ENCODE measurements at regions not wholly inside any gene's neighbourhood (a gene's known extent, or its start where the extent isn't known, plus 50 kb on each side); places are given as distances from the start of the nearest gene placed in this dataset.

- Histone ChIP-seq H3K27me3 (ENCODE audit: control insufficient read depth in 2 of 2, insufficient read depth in 2 of 2, low read length in 2 of 2) (peaks cover 1 to 15% of the 10 kb centered on the region in 2 experiments), H4K20me1 (replicated peaks; ENCODE audit: control insufficient read depth, extremely low read depth, insufficient read depth, low read length) (no peaks in the 10 kb centered on the region), H3K4me1 (ENCODE audit: control insufficient read depth, extremely low read depth, insufficient read depth, low read length) (no peaks in the 10 kb centered on the region), H3K9me3 (replicated peaks; ENCODE audit: control insufficient read depth, insufficient read depth, low read length) (no peaks in the 10 kb centered on the region), H3K9ac (replicated peaks; ENCODE audit: extremely low read depth, insufficient read depth, low read length) (no peak overlapping the region), H3K36me3 (ENCODE audit: control insufficient read depth in 2 of 2, extremely low read depth in 1 of 2, insufficient read depth in 2 of 2, low read length in 2 of 2) (no peaks in the 10 kb centered on the region), H3K27ac (ENCODE audit: insufficient read depth, low read depth, low read length) (no peak overlapping the region), H3K4me3 (replicated peaks in 1 of 3; ENCODE audit: insufficient read depth in 1 of 3, low read depth in 1 of 3, low read length in 3 of 3) (no peak overlapping the region), H3K79me2 (ENCODE audit: control insufficient read depth, insufficient read depth, low read length) (no peaks in the 10 kb centered on the region), H3K9me1 (replicated peaks; ENCODE audit: control insufficient read depth, extremely low read depth, insufficient read depth, low read length) (no peaks in the 10 kb centered on the region), H2AFZ (ENCODE audit: low read depth, low read length) (no peak overlapping the region), H3K4me2 (ENCODE audit: insufficient read depth, low read length) (no peak overlapping the region)
- intact Hi-C loops (cut with micrococcal nuclease), result no loop called here
- CTCF ChIA-PET, result interaction anchor here (0.7 kb wide), 1 partner anchor 14 kb away, joined by 3 read pairs; no protein-coding TSS in a partner anchor
- POLR2A ChIA-PET, result no interaction called here
- dilution Hi-C loops (cut with MboI; ENCODE audit: extremely low pct_ligation_motif_present, low sequenced_read_pairs), result no loop called here
- BruUV-seq (replicated peaks), result no TSS peak
- no peak for DNase-seq (ENCODE audit: low read depth, low spot score)
- TF ChIP-seq MYC (IDR thresholded peaks at IDR 0.05; ENCODE audit: low read depth, low read length) (no peak), JUN (IDR thresholded peaks at IDR 0.05; ENCODE audit: borderline replicate concordance, insufficient read depth, insufficient read length, low read depth) (no peak), MAX (IDR thresholded peaks at IDR 0.05; ENCODE audit: insufficient read depth, insufficient read length) (no peak), CTCF (IDR thresholded peaks at IDR 0.05; ENCODE audit: extremely low read depth in 1 of 2, insufficient read depth in 1 of 2, low read depth in 1 of 2, low read length in 2 of 2) (no peak), POLR2AphosphoS5 (IDR thresholded peaks at IDR 0.05; ENCODE audit: insufficient read depth, low read depth, low read length) (no peak), POLR2A (IDR thresholded peaks at IDR 0.05; ENCODE audit: low read depth, low read length) (no peak), EZH2 (IDR thresholded peaks at IDR 0.05; ENCODE audit: borderline replicate concordance, low read depth, low read length, severe bottlenecking) (no peak), FOS (IDR thresholded peaks at IDR 0.05; ENCODE audit: borderline replicate concordance, insufficient read depth, low read length) (no peak), GATA2 (IDR thresholded peaks at IDR 0.05; ENCODE audit: insufficient read depth, insufficient read length, low read depth, low read length) (no peak)
- no peak for FAIRE-seq
Measured at GRCh38 chr1:87167848-87168525, 160.7 kb upstream of the LMO4 start.
